Kidney (tissue), 13 donors: ENCODE measurements at regions not wholly inside any gene's neighbourhood (a gene's known extent, or its start where the extent isn't known, plus 50 kb on each side); places are given as distances from the start of the nearest gene placed in this dataset.
"Not testable (repeated sequence)": the region's sequence is repeated elsewhere in the genome, so short reads cannot be mapped to it uniquely, and the experiment has no call there.

Experiments
- DNase-seq, 5 donors: peaks; one replicate each; pipeline ENCODE4 v3.0.0-alpha.2; 2013 to 2020
- FAIRE-seq: peaks from 2 replicates; lab custom pipeline; 2012; peaks lifted over from hg19 to GRCh38; lab: Jason Lieb, UNC
- H3K27ac ChIP-seq, 2 donors: one replicate each; pipeline ENCODE4 v1.7.0; 2013; ENCODE audit warnings: low read depth in 2 of 2, low read length in 2 of 2, inconsistent platforms in 1 of 2
- H3K27me3 ChIP-seq: one replicate; pipeline ENCODE4 v1.7.1; 2013; ENCODE audit warnings: low read length, inconsistent platforms; ENCODE audit not compliant: control insufficient read depth, insufficient read depth
- H3K36me3 ChIP-seq, 3 donors: one replicate each; pipeline versions ENCODE4 v1.7.0 to v1.7.1; 2013; ENCODE audit warnings: low read length in 3 of 3, control low read depth in 1 of 3, inconsistent platforms in 1 of 3; ENCODE audit not compliant: insufficient read depth in 3 of 3, control insufficient read depth in 2 of 3
- H3K4me1 ChIP-seq, 3 donors: one replicate each; pipeline versions ENCODE4 v1.7.0 to v1.7.1; 2013; ENCODE audit warnings: low read length in 3 of 3, inconsistent platforms in 1 of 3, low read depth in 1 of 3; ENCODE audit not compliant: control insufficient read depth in 2 of 3, insufficient read depth in 2 of 3
- H3K4me3 ChIP-seq, 3 donors: one replicate each; pipeline versions ENCODE4 v1.7.0 to v1.8.1; 2013; ENCODE audit warnings: low read length in 3 of 3, control low read depth in 1 of 3, inconsistent platforms in 1 of 3
- H3K9ac ChIP-seq, 3 donors: one replicate each; pipeline versions ENCODE4 v1.7.0 to v1.7.1; 2013; ENCODE audit warnings: low read length in 3 of 3, control low read depth in 1 of 3, inconsistent platforms in 1 of 3
- H3K9me3 ChIP-seq, 3 donors: one replicate each; pipeline versions ENCODE4 v1.7.0 to v1.7.1; 2013; ENCODE audit warnings: low read length in 3 of 3, control low read depth in 1 of 3, inconsistent platforms in 1 of 3; ENCODE audit not compliant: control insufficient read depth in 2 of 3, insufficient read depth in 1 of 3
- intact Hi-C: fragments of 100-400 bp; cut with DNase I; formaldehyde crosslinking; loops from one replicate; pipeline ENCODE4 v1.11.1; 2022
- TF ChIP-seq, protein P1 (sequence below): IDR thresholded peaks from 3 replicates; pipeline ENCODE4 v1.5.1; 2012; ENCODE audit warnings: mild to moderate bottlenecking, moderate library complexity, borderline replicate concordance; ENCODE audit not compliant: insufficient read depth; ENCODE audit errors: extremely low read depth
- donor health status: control.
- donor health status: control.
- donor health status: control.
- donor health status: control.
- donor health status: control.
- donor health status: DM: yes; HTN: yes; CAD: no.
- donor health status: Normal renal cell carcinoma (clear cell type).

DNA sequence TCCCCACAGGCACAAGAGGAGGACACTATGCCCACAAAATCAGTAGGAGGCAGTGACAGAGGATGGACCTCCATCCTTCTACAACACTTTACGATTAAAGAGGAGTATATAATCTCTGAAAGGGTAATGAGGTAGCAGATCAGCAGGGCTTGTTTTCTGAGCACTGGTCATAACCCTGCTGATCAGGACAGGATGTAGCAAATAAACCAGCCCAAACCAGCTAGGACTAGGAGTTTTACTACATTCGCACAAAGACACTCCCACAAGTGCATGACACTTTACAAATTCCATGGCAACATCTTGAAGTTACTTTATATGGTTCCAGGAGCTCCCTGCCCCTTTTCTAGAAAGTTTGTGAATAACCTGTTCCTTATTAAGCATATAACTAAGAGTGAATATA lies 73.3 kb upstream of the CHD6 start:
- Histone ChIP-seq H3K27me3 (no peaks in the 10 kb centered on the region), H3K4me1 (peaks cover 0 to 4% (median 2%) of the 10 kb centered on the region in 3 donors), H3K9ac (no peak overlapping the region), H3K4me3 (no peak overlapping the region), H3K36me3 (no peaks in the 10 kb centered on the region), H3K27ac (no peak overlapping the region), H3K9me3 (no peaks in the 10 kb centered on the region)
- intact Hi-C loops, result no loop called here
- TF ChIP-seq, protein P1, sequence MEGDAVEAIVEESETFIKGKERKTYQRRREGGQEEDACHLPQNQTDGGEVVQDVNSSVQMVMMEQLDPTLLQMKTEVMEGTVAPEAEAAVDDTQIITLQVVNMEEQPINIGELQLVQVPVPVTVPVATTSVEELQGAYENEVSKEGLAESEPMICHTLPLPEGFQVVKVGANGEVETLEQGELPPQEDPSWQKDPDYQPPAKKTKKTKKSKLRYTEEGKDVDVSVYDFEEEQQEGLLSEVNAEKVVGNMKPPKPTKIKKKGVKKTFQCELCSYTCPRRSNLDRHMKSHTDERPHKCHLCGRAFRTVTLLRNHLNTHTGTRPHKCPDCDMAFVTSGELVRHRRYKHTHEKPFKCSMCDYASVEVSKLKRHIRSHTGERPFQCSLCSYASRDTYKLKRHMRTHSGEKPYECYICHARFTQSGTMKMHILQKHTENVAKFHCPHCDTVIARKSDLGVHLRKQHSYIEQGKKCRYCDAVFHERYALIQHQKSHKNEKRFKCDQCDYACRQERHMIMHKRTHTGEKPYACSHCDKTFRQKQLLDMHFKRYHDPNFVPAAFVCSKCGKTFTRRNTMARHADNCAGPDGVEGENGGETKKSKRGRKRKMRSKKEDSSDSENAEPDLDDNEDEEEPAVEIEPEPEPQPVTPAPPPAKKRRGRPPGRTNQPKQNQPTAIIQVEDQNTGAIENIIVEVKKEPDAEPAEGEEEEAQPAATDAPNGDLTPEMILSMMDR, result no peak
- DNase-seq (no peak), FAIRE-seq (no peak)

DNA sequence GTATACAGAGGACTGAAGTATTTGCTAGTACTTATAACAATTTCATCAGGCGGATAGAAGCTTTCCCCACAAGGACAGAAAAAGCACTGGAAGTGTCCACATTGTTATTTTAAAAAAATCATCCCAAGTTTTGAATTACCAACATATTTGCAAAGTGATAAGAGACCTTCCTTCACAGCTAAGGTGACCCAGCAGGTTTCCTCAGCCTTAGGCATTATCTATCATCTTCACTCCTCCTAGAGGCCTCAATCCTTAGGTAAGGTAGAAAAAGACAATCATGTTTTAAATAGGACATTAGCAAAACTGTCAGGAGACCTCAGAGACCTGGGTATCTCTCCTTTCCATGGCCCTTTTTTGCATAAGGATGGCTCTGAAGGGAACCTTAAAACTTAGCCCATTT lies 72.5 kb upstream of the CHD6 start:
- no peak overlapping the region for H3K27ac ChIP-seq
- intact Hi-C loops, result no loop called here
- H3K27me3 ChIP-seq, result no peaks in the 10 kb centered on the region
- DNase-seq (no peak), FAIRE-seq (no peak)
- H3K9ac ChIP-seq, result no peak overlapping the region
- H3K4me3 ChIP-seq, result no peak overlapping the region
- peaks cover 0 to 4% (median 2%) of the 10 kb centered on the region in 3 donors for H3K4me1 ChIP-seq
- H3K36me3 ChIP-seq, result no peaks in the 10 kb centered on the region
- no peaks in the 10 kb centered on the region for H3K9me3 ChIP-seq
- TF ChIP-seq, protein P1, result no peak

DNA sequence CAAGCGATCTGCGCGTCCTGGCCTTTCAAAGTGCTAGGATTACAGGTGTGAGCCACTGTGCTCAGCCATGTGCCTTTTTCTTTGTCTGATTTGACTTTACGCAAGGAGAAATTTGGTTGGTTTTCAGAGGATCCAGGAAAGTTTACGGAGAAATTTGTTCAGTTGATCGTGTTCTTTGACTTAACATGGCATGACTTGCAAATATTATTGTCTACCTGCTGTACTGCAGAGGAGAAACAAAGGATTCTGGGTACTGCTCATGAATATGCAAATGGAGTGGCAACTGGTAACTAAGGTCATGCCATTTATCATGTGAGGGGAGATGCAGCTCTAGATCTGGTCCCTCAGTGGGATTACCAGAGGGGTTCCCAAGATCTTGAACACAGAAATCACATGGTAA lies 68.8 kb upstream of the CHD6 start:
- DNase-seq, result no peak
- TF ChIP-seq, protein P1, result no peak
- Histone ChIP-seq H3K36me3 (no peaks in the 10 kb centered on the region), H3K27ac (no peak overlapping the region), H3K9ac (no peak overlapping the region), H3K9me3 (no peaks in the 10 kb centered on the region), H3K4me3 (no peak overlapping the region), H3K4me1 (no peaks in the 10 kb centered on the region), H3K27me3 (no peaks in the 10 kb centered on the region)
- intact Hi-C loops, result no loop called here
- no peak for FAIRE-seq

DNA sequence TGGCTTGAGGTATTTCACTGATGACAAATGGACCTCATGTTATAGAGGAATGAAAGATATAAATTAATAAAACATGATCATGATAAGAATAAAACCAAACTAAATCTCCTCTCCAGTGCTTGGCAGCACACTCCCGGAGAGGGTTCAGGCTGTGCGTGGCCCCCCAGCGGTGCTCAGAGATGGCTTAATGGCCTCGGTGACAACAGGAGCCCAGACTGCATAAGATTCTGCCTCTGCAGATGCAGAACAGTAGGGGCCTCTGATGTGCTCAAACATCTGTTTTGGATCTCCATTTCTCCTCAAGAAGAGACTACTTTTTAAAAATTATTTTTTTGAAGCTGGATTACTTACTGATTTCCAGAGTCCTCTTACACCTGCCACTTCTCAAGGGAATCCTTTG lies 67.0 kb upstream of the CHD6 start:
- H3K36me3 ChIP-seq, H3K27me3 ChIP-seq, DNase-seq, FAIRE-seq, H3K4me3 ChIP-seq, H3K4me1 ChIP-seq, intact Hi-C loops, H3K9ac ChIP-seq, H3K27ac ChIP-seq, H3K9me3 ChIP-seq: not testable (repeated sequence)
